GM21576 (cell line): ENCODE measurements at regions not wholly inside any gene's neighbourhood (a gene's known extent, or its start where the extent isn't known, plus 50 kb on each side); places are given as distances from the start of the nearest gene placed in this dataset.

Source experiments
- ATAC-seq: cut with Tn5 transposase; IDR thresholded peaks from one replicate; pipeline ENCODE4 v1.9.1; 2021; ENCODE audit warnings: mild to moderate bottlenecking, moderate library complexity; ENCODE audit not compliant: unreplicated experiment

GRCh38 chr7:45973725-45974532, 52.9 kb upstream of the IGFBP3 start:
- ATAC-seq: no peak

GRCh38 chr7:45972629-45973312, 51.7 kb upstream of the IGFBP3 start:
- ATAC-seq: no peak

GRCh38 chr7:45971661-45972175, 50.6 kb upstream of the IGFBP3 start:
- ATAC-seq: no peak

- ATAC-seq: no peak
These were observed 50.1 kb upstream of the IGFBP3 start for GRCh38 chr7:45971171-45971570.
